ENCODE measurements at regions not wholly inside any gene's neighbourhood (a gene's known extent, or its start where the extent isn't known, plus 50 kb on each side); places are given as distances from the start of the nearest gene placed in this dataset.

GRCh38 chr14:99323603-99324185 is 51.7 kb upstream of the BCL11B start:
- TF ChIP-seq CTCF (IDR thresholded peaks at IDR 0.05) (no peak), POLR2A (IDR thresholded peaks at IDR 0.05) (no peak)

Measured in sigmoid colon (tissue), 3 donors.